ENCODE measurements at regions not wholly inside any gene's neighbourhood (a gene's known extent, or its start where the extent isn't known, plus 50 kb on each side); places are given as distances from the start of the nearest gene placed in this dataset.

- Histone ChIP-seq H3K9me3 (ENCODE audit: insufficient read depth, low read depth, low read length) (no peaks in the 10 kb centered on the region), H3K9ac (ENCODE audit: low read depth, low read length) (no peak overlapping the region), H3K4me1 (ENCODE audit: insufficient read depth, low read length) (no peaks in the 10 kb centered on the region), H3K4me3 (ENCODE audit: low read length) (no peak overlapping the region), H3K27ac (ENCODE audit: low read depth, low read length) (no peak overlapping the region), H3K36me3 (ENCODE audit: insufficient read depth, low read length) (no peaks in the 10 kb centered on the region), H3K27me3 (ENCODE audit: insufficient read depth, low read length) (no peaks in the 10 kb centered on the region)
- no CpG with 5 or more reads among the region's 2 CpGs for WGBS
Measured at GRCh38 chr1:238581332-238581731, 690.6 kb upstream of the ZP4 start.

- Histone ChIP-seq H3K4me3 (ENCODE audit: low read length) (no peak overlapping the region), H3K9me3 (ENCODE audit: insufficient read depth, low read depth, low read length) (no peaks in the 10 kb centered on the region), H3K4me1 (ENCODE audit: insufficient read depth, low read length) (no peaks in the 10 kb centered on the region), H3K9ac (ENCODE audit: low read depth, low read length) (no peak overlapping the region), H3K27me3 (ENCODE audit: insufficient read depth, low read length) (no peaks in the 10 kb centered on the region), H3K27ac (ENCODE audit: low read depth, low read length) (no peak overlapping the region), H3K36me3 (ENCODE audit: insufficient read depth, low read length) (no peaks in the 10 kb centered on the region)
- WGBS: 94% methylated on average over 1 of the region's 2 CpGs
Measured at GRCh38 chr1:238568735-238569134, 678.0 kb upstream of the ZP4 start.

GRCh38 chr1:238562341-238562740, 671.6 kb upstream of the ZP4 start:
- WGBS: no CpG with 5 or more reads among the region's 1 CpG
- Histone ChIP-seq H3K9me3 (ENCODE audit: insufficient read depth, low read depth, low read length) (no peaks in the 10 kb centered on the region), H3K4me1 (ENCODE audit: insufficient read depth, low read length) (no peaks in the 10 kb centered on the region), H3K4me3 (ENCODE audit: low read length) (no peak overlapping the region), H3K9ac (ENCODE audit: low read depth, low read length) (no peak overlapping the region), H3K36me3 (ENCODE audit: insufficient read depth, low read length) (no peaks in the 10 kb centered on the region), H3K27ac (ENCODE audit: low read depth, low read length) (no peak overlapping the region), H3K27me3 (ENCODE audit: insufficient read depth, low read length) (no peaks in the 10 kb centered on the region)

- Histone ChIP-seq H3K9me3 (ENCODE audit: insufficient read depth, low read depth, low read length) (no peaks in the 10 kb centered on the region), H3K27ac (ENCODE audit: low read depth, low read length) (no peak overlapping the region), H3K27me3 (ENCODE audit: insufficient read depth, low read length) (no peaks in the 10 kb centered on the region), H3K9ac (ENCODE audit: low read depth, low read length) (no peak overlapping the region), H3K4me1 (ENCODE audit: insufficient read depth, low read length) (no peaks in the 10 kb centered on the region), H3K4me3 (ENCODE audit: low read length) (no peak overlapping the region), H3K36me3 (ENCODE audit: insufficient read depth, low read length) (no peaks in the 10 kb centered on the region)
- WGBS: 94% methylated on average over 2 of the region's 2 CpGs
Measured at GRCh38 chr1:238558746-238559145, 668.0 kb upstream of the ZP4 start.

- 83% methylated on average over 4 of the region's 4 CpGs for WGBS
- Histone ChIP-seq H3K9me3 (ENCODE audit: insufficient read depth, low read depth, low read length) (no peaks in the 10 kb centered on the region), H3K9ac (ENCODE audit: low read depth, low read length) (no peak overlapping the region), H3K27ac (ENCODE audit: low read depth, low read length) (no peak overlapping the region), H3K27me3 (ENCODE audit: insufficient read depth, low read length) (no peaks in the 10 kb centered on the region), H3K4me1 (ENCODE audit: insufficient read depth, low read length) (no peaks in the 10 kb centered on the region), H3K4me3 (ENCODE audit: low read length) (no peak overlapping the region), H3K36me3 (ENCODE audit: insufficient read depth, low read length) (no peaks in the 10 kb centered on the region)
Measured at GRCh38 chr1:238558156-238558555, 667.4 kb upstream of the ZP4 start.

GRCh38 chr1:238552271-238552670, 661.5 kb upstream of the ZP4 start:
- Histone ChIP-seq H3K4me3 (ENCODE audit: low read length) (no peak overlapping the region), H3K9me3 (ENCODE audit: insufficient read depth, low read depth, low read length) (no peaks in the 10 kb centered on the region), H3K36me3 (ENCODE audit: insufficient read depth, low read length) (no peaks in the 10 kb centered on the region), H3K27me3 (ENCODE audit: insufficient read depth, low read length) (no peaks in the 10 kb centered on the region), H3K4me1 (ENCODE audit: insufficient read depth, low read length) (no peaks in the 10 kb centered on the region), H3K27ac (ENCODE audit: low read depth, low read length) (no peak overlapping the region), H3K9ac (ENCODE audit: low read depth, low read length) (no peak overlapping the region)
- 94% methylated on average over 5 of the region's 8 CpGs for WGBS

- Histone ChIP-seq H3K4me3 (ENCODE audit: low read length) (no peak overlapping the region), H3K9ac (ENCODE audit: low read depth, low read length) (no peak overlapping the region), H3K27ac (ENCODE audit: low read depth, low read length) (no peak overlapping the region), H3K36me3 (ENCODE audit: insufficient read depth, low read length) (no peaks in the 10 kb centered on the region), H3K4me1 (ENCODE audit: insufficient read depth, low read length) (no peaks in the 10 kb centered on the region), H3K9me3 (ENCODE audit: insufficient read depth, low read depth, low read length) (peaks cover 6% of the 10 kb centered on the region; the same call in 1 of the 2 replicates), H3K27me3 (ENCODE audit: insufficient read depth, low read length) (no peaks in the 10 kb centered on the region)
- 100% methylated on average over 1 of the region's 2 CpGs for WGBS
Measured at GRCh38 chr1:238549137-238549536, 658.4 kb upstream of the ZP4 start.

GRCh38 chr1:238546118-238546517, 655.4 kb upstream of the ZP4 start:
- Histone ChIP-seq H3K4me3 (ENCODE audit: low read length) (no peak overlapping the region), H3K9me3 (ENCODE audit: insufficient read depth, low read depth, low read length) (peaks cover 6% of the 10 kb centered on the region; the same call in 1 of the 2 replicates), H3K27me3 (ENCODE audit: insufficient read depth, low read length) (no peaks in the 10 kb centered on the region), H3K27ac (ENCODE audit: low read depth, low read length) (no peak overlapping the region), H3K36me3 (ENCODE audit: insufficient read depth, low read length) (no peaks in the 10 kb centered on the region), H3K9ac (ENCODE audit: low read depth, low read length) (no peak overlapping the region), H3K4me1 (ENCODE audit: insufficient read depth, low read length) (no peaks in the 10 kb centered on the region)
- 72% methylated on average over 2 of the region's 2 CpGs for WGBS

- 0 out of 2 replicates have a peak, but pooled peaks cover 5% of the 10 kb centered on the region for H3K4me1 ChIP-seq (ENCODE audit: insufficient read depth, low read length)
- 91% methylated on average over 2 of the region's 3 CpGs for WGBS
- no peaks in the 10 kb centered on the region for H3K36me3 ChIP-seq (ENCODE audit: insufficient read depth, low read length)
- no peak overlapping the region for H3K4me3 ChIP-seq (ENCODE audit: low read length)
- no peak overlapping the region for H3K27ac ChIP-seq (ENCODE audit: low read depth, low read length)
- H3K9ac ChIP-seq (ENCODE audit: low read depth, low read length): no peak overlapping the region
- no peaks in the 10 kb centered on the region for H3K27me3 ChIP-seq (ENCODE audit: insufficient read depth, low read length)
- no peaks in the 10 kb centered on the region for H3K9me3 ChIP-seq (ENCODE audit: insufficient read depth, low read depth, low read length)
Measured at GRCh38 chr1:238537641-238538040, 646.9 kb upstream of the ZP4 start.

- no peaks in the 10 kb centered on the region for H3K27me3 ChIP-seq (ENCODE audit: insufficient read depth, low read length)
- H3K9ac ChIP-seq (ENCODE audit: low read depth, low read length): no peak overlapping the region
- WGBS: 96% methylated on average over 13 of the region's 13 CpGs
- no peaks in the 10 kb centered on the region for H3K36me3 ChIP-seq (ENCODE audit: insufficient read depth, low read length)
- no peak overlapping the region for H3K27ac ChIP-seq (ENCODE audit: low read depth, low read length)
- H3K4me1 ChIP-seq (ENCODE audit: insufficient read depth, low read length): no peaks in the 10 kb centered on the region
- H3K4me3 ChIP-seq (ENCODE audit: low read length): no peak overlapping the region
- H3K9me3 ChIP-seq (ENCODE audit: insufficient read depth, low read depth, low read length): peaks cover 12% of the 10 kb centered on the region; the same call in 1 of the 2 replicates
Measured at GRCh38 chr1:238530209-238530851, 639.6 kb upstream of the ZP4 start.

- 92% methylated on average over 3 of the region's 4 CpGs for WGBS
- H3K4me1 ChIP-seq (ENCODE audit: insufficient read depth, low read length): no peaks in the 10 kb centered on the region
- no peaks in the 10 kb centered on the region for H3K27me3 ChIP-seq (ENCODE audit: insufficient read depth, low read length)
- H3K9ac ChIP-seq (ENCODE audit: low read depth, low read length): no peak overlapping the region
- H3K4me3 ChIP-seq (ENCODE audit: low read length): no peak overlapping the region
- H3K36me3 ChIP-seq (ENCODE audit: insufficient read depth, low read length): no peaks in the 10 kb centered on the region
- no peak overlapping the region for H3K27ac ChIP-seq (ENCODE audit: low read depth, low read length)
- peaks cover 11% of the 10 kb centered on the region for H3K9me3 ChIP-seq (ENCODE audit: insufficient read depth, low read depth, low read length)
Measured at GRCh38 chr1:238517711-238518110, 627.0 kb upstream of the ZP4 start.

- H3K9ac ChIP-seq (ENCODE audit: low read depth, low read length): no peak overlapping the region
- H3K36me3 ChIP-seq (ENCODE audit: insufficient read depth, low read length): no peaks in the 10 kb centered on the region
- H3K27me3 ChIP-seq (ENCODE audit: insufficient read depth, low read length): no peaks in the 10 kb centered on the region
- WGBS: 100% methylated on average over 3 of the region's 3 CpGs
- H3K4me1 ChIP-seq (ENCODE audit: insufficient read depth, low read length): no peaks in the 10 kb centered on the region
- H3K4me3 ChIP-seq (ENCODE audit: low read length): no peak overlapping the region
- no peak overlapping the region for H3K27ac ChIP-seq (ENCODE audit: low read depth, low read length)
- no peaks in the 10 kb centered on the region for H3K9me3 ChIP-seq (ENCODE audit: insufficient read depth, low read depth, low read length)
Measured at GRCh38 chr1:238501290-238501689, 610.6 kb upstream of the ZP4 start.

Measured in HUES64 (cell line).